H1 (cell line): ENCODE measurements at regions not wholly inside any gene's neighbourhood (a gene's known extent, or its start where the extent isn't known, plus 50 kb on each side); places are given as distances from the start of the nearest gene placed in this dataset.

ENCODE experiments used
- ASH2L ChIP-seq: fragments of 200-600, 300-600 bp; sonication (generic); IDR thresholded peaks from one replicate; pipeline ENCODE4 v1.7.1; 2017; ENCODE audit warnings: low read length
- ATF3 ChIP-seq: IDR thresholded peaks from 2 replicates; pipeline ENCODE4 v1.6.1; 2011; ENCODE audit warnings: low read depth, mild to moderate bottlenecking, low read length; ENCODE audit not compliant: insufficient read depth
- BACH1 ChIP-seq: IDR thresholded peaks from 2 replicates; pipeline ENCODE4 v1.6.1; 2012; ENCODE audit warnings: low read length, improper control_type of control experiment
- BCL11A ChIP-seq, 2 experiments: IDR thresholded peaks; one replicate each; pipeline ENCODE4 v1.6.1; 2011; ENCODE audit warnings: low read depth in 2 of 2, low read length in 2 of 2, mild to moderate bottlenecking in 2 of 2
- CBX5 ChIP-seq: fragments of 300-800, 300-1000 bp; sonication (generic); IDR thresholded peaks from 2 replicates; pipeline ENCODE4 v1.7.1; 2016; ENCODE audit warnings: antibody characterized with exemption, low read length, low read depth
- CBX8 ChIP-seq: fragments of 300-800, 300-1000 bp; sonication (generic); IDR thresholded peaks from 2 replicates; pipeline ENCODE4 v1.7.1; 2016; ENCODE audit warnings: low read depth, low read length, borderline replicate concordance
- CEBPB ChIP-seq: IDR thresholded peaks from 2 replicates; pipeline ENCODE4 v1.6.1; 2012; ENCODE audit warnings: low read depth, low read length
- CHD1 ChIP-seq: IDR thresholded peaks from 2 replicates; pipeline ENCODE4 v1.6.1; 2012; ENCODE audit warnings: low read depth, low read length, improper control_type of control experiment
- CHD2 ChIP-seq: IDR thresholded peaks from 2 replicates; pipeline ENCODE4 v1.6.1; 2012; ENCODE audit warnings: low read length, improper control_type of control experiment
- CTCF ChIP-seq, 3 experiments: IDR thresholded peaks; 1 replicate in 2 of 3; 2 replicates in 1 of 3; pipeline versions ENCODE4 v1.5.1 to v1.6.1; 2011; ENCODE audit warnings: low read length in 3 of 3, mild to moderate bottlenecking in 3 of 3, inconsistent platforms in 2 of 3, low read depth in 1 of 3, moderate library complexity in 1 of 3; ENCODE audit not compliant: insufficient read depth in 1 of 3; ENCODE audit errors: control extremely low read depth in 1 of 3
- EGR1 ChIP-seq: IDR thresholded peaks from 2 replicates; pipeline ENCODE4 v1.6.1; 2011; ENCODE audit warnings: low read depth, low read length, borderline replicate concordance
- FOSL1 ChIP-seq: IDR thresholded peaks from 2 replicates; pipeline ENCODE4 v1.6.1; 2011; ENCODE audit warnings: mild to moderate bottlenecking, low read depth, low read length, moderate library complexity; ENCODE audit not compliant: insufficient read depth
- GABPA ChIP-seq: IDR thresholded peaks from 2 replicates; pipeline ENCODE4 v1.6.1; 2011; ENCODE audit warnings: mild to moderate bottlenecking, low read length, moderate library complexity, borderline replicate concordance; ENCODE audit not compliant: insufficient read depth
- HDAC2 ChIP-seq, 2 experiments: fragments of 300-600 bp in 1 of 2; sonication (generic) in 1 of 2; IDR thresholded peaks; 2 replicates each; pipeline ENCODE4 v1.6.1; 2011 to 2012; ENCODE audit warnings: low read depth in 2 of 2, low read length in 2 of 2, mild to moderate bottlenecking in 2 of 2, moderate library complexity in 2 of 2, borderline replicate concordance in 1 of 2, inconsistent platforms in 1 of 2
- HDAC6 ChIP-seq: IDR thresholded peaks from one replicate; pipeline ENCODE4 v1.7.1; 2012; ENCODE audit warnings: low read depth, mild to moderate bottlenecking, inconsistent platforms, low read length, moderate library complexity
- JUND ChIP-seq: IDR thresholded peaks from 2 replicates; pipeline ENCODE4 v1.6.1; 2011; ENCODE audit warnings: mild to moderate bottlenecking, improper control_type of control experiment, low read length
- KDM1A ChIP-seq: fragments of 200-600, 300-600 bp; sonication (generic); IDR thresholded peaks from 2 replicates; pipeline ENCODE4 v1.7.1; 2016; ENCODE audit warnings: mild to moderate bottlenecking, low read length, borderline replicate concordance
- KDM5A ChIP-seq: fragments of 200-600 bp; IDR thresholded peaks from 2 replicates; pipeline ENCODE4 v1.7.1; 2012; ENCODE audit warnings: mild to moderate bottlenecking, low read length, inconsistent platforms, mixed read lengths
- POLR2A ChIP-seq, 2 experiments: IDR thresholded peaks; 1 replicate in 1 of 2; 2 replicates in 1 of 2; pipeline ENCODE4 v1.6.1; 2011; ENCODE audit warnings: low read depth in 2 of 2, low read length in 2 of 2, mild to moderate bottlenecking in 2 of 2; ENCODE audit errors: control extremely low read depth in 1 of 2
- POLR2AphosphoS5 ChIP-seq: IDR thresholded peaks from 2 replicates; pipeline ENCODE4 v1.6.1; 2011; ENCODE audit warnings: low read depth, low read length
- RBBP5 ChIP-seq: IDR thresholded peaks from 2 replicates; pipeline ENCODE4 v1.7.1; 2012; ENCODE audit warnings: low read depth, mild to moderate bottlenecking, inconsistent platforms, low read length, moderate library complexity, borderline replicate concordance
- SUZ12 ChIP-seq: fragments of 200-600 bp; sonication (generic); IDR thresholded peaks from 2 replicates; pipeline ENCODE4 v1.6.1; 2012; ENCODE audit warnings: mild to moderate bottlenecking, inconsistent platforms, low read length, moderate library complexity, mixed read lengths
- TAF1 ChIP-seq: IDR thresholded peaks from 2 replicates; pipeline ENCODE4 v1.6.1; 2011; ENCODE audit warnings: mild to moderate bottlenecking, low read depth, low read length
- TCF12 ChIP-seq: IDR thresholded peaks from 2 replicates; pipeline ENCODE4 v1.6.1; 2011; ENCODE audit warnings: low read depth, mild to moderate bottlenecking, low read length
- TEAD4 ChIP-seq: IDR thresholded peaks from 2 replicates; pipeline ENCODE4 v1.6.1; 2012; ENCODE audit warnings: low read depth, low read length, inconsistent platforms, mixed read lengths

- TF ChIP-seq EGR1 (0 out of 2 replicates have a peak, but pooled peaks have one; percentile 15), ASH2L (no peak), CBX5 (no peak), CBX8 (no peak), POLR2A (IDR thresholded peaks at IDR 0.05; ENCODE audit: control extremely low read depth in 1 of 2, low read depth in 2 of 2, low read length in 2 of 2) (no peak), CEBPB (no peak), POLR2AphosphoS5 (no peak), JUND (peak; percentile 83), KDM1A (no peak), HDAC6 (no peak), KDM5A (no peak), SUZ12 (no peak), HDAC2 (IDR thresholded peaks at IDR 0.05; ENCODE audit: borderline replicate concordance in 1 of 2, low read depth in 2 of 2, low read length in 2 of 2) (0 out of 4 replicates have a peak, but pooled peaks of 1 of the 2 experiments have one; percentile 60), GABPA (no peak), FOSL1 (no peak), CHD2 (no peak), BCL11A (IDR thresholded peaks at IDR 0.05; ENCODE audit: low read depth in 2 of 2, low read length in 2 of 2) (peak in 1 of 2 experiments; percentile 52), ATF3 (no peak), TEAD4 (no peak), CTCF (IDR thresholded peaks at IDR 0.05; ENCODE audit: control extremely low read depth in 1 of 3, insufficient read depth in 1 of 3, low read depth in 1 of 3, low read length in 3 of 3) (no peak), BACH1 (no peak), TAF1 (no peak), RBBP5 (no peak), TCF12 (0 out of 2 replicates have a peak, but pooled peaks have one; percentile 52), CHD1 (no peak)
Observed at GRCh38 chr9:73847536-73847935, 649.6 kb upstream of the RORB start (continued).
